OCI-LY1 (cell line): ENCODE measurements at regions not wholly inside any gene's neighbourhood (a gene's known extent, or its start where the extent isn't known, plus 50 kb on each side); places are given as distances from the start of the nearest gene placed in this dataset.

Source experiments
- CTCF ChIP-seq: fragments of 200-600 bp; sonication (generic), shearing (Covaris generic); IDR thresholded peaks from 2 replicates; pipeline ENCODE4 v1.5.1; 2017; ENCODE audit warnings: mild to moderate bottlenecking, antibody characterized with exemption, low read length, moderate library complexity, mixed read lengths
- EZH2 ChIP-seq: fragments of 200-600 bp; sonication (generic), shearing (Covaris generic); IDR thresholded peaks from 2 replicates; pipeline ENCODE4 v1.8.0; 2017; ENCODE audit warnings: borderline replicate concordance, mixed run types, mild to moderate bottlenecking, antibody characterized with exemption, low read length, moderate library complexity, mixed read lengths

DNA sequence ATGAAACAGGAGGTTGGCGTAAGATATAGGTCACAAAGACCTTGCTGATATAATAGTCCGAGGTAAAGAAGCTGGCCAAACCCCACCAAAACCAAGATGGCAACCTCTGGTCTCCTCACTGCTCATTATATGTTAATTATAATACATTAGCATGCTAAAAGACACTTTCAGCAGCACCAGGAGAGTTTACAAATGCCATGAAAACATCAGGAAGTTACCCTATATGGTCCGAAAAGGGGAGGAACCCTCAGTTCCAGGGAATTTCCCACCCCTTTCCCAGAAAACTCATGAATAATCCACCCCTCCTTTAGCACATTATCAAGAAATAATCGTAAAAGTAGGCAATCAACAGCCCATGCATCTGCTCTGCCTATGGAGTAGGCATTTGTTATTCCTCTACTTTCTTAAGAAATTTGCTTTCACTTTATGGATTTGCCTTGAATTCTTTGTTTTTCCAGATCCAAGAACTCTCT, 923.4 kb downstream of the QKI start:
- no peak for TF ChIP-seq EZH2
- TF ChIP-seq CTCF = no peak
